H9 (cell line): ENCODE measurements at regions not wholly inside any gene's neighbourhood (a gene's known extent, or its start where the extent isn't known, plus 50 kb on each side); places are given as distances from the start of the nearest gene placed in this dataset.

ENCODE experiments used
- DNase-seq: peaks from one replicate; pipeline ENCODE4 v3.0.0-alpha.2; 2017
- H2AFZ ChIP-seq: one replicate; pipeline ENCODE4 v1.6.1; 2013; ENCODE audit warnings: mild to moderate bottlenecking, low read length, control low read depth, moderate library complexity
- H2AK5ac ChIP-seq: 2 replicates; pipeline ENCODE4 v1.6.1; 2013; ENCODE audit warnings: low read length, control low read depth, mixed read lengths; ENCODE audit not compliant: insufficient read length
- H2BK120ac ChIP-seq: one replicate; pipeline ENCODE4 v1.6.1; 2013; ENCODE audit warnings: low read depth, mild to moderate bottlenecking, low read length, control low read depth, inconsistent platforms; ENCODE audit not compliant: poor library complexity, severe bottlenecking
- H2BK12ac ChIP-seq: 2 replicates; pipeline ENCODE4 v1.6.1; 2013; ENCODE audit warnings: low read length, control low read depth, mixed read lengths, low read depth; ENCODE audit not compliant: insufficient read length
- H2BK15ac ChIP-seq: 2 replicates; pipeline ENCODE4 v1.6.1; 2013; ENCODE audit warnings: low read depth, low read length, control low read depth
- H2BK20ac ChIP-seq: one replicate; pipeline ENCODE4 v1.6.1; 2013; ENCODE audit warnings: low read depth, mild to moderate bottlenecking, low read length, control low read depth, inconsistent platforms; ENCODE audit not compliant: poor library complexity, severe bottlenecking
- H2BK5ac ChIP-seq: 2 replicates; pipeline ENCODE4 v1.6.1; 2013; ENCODE audit warnings: low read length, control low read depth, mixed read lengths; ENCODE audit not compliant: insufficient read length
- H3K14ac ChIP-seq: 2 replicates; pipeline ENCODE4 v1.6.1; 2013; ENCODE audit warnings: low read length, control low read depth; ENCODE audit not compliant: insufficient read depth
- H3K18ac ChIP-seq: 2 replicates; pipeline ENCODE4 v1.6.1; 2013; ENCODE audit warnings: low read depth, mild to moderate bottlenecking, mixed read lengths, low read length, control low read depth; ENCODE audit not compliant: insufficient read length
- H3K23ac ChIP-seq: 2 replicates; pipeline ENCODE4 v1.6.1; 2013; ENCODE audit warnings: low read length, control low read depth, mixed read lengths, low read depth; ENCODE audit not compliant: insufficient read length
- H3K23me2 ChIP-seq: 2 replicates; pipeline ENCODE4 v1.6.1; 2013; ENCODE audit warnings: low read depth, mild to moderate bottlenecking, mixed read lengths, low read length, control low read depth; ENCODE audit not compliant: insufficient read length, poor library complexity, severe bottlenecking
- H3K27ac ChIP-seq: 2 replicates; pipeline ENCODE4 v1.5.1; 2013; ENCODE audit warnings: low read length, control low read depth, mixed read lengths, low read depth; ENCODE audit not compliant: insufficient read length
- H3K27me3 ChIP-seq: 2 replicates; pipeline ENCODE4 v1.6.1; 2013; ENCODE audit warnings: low read length, control low read depth, inconsistent platforms; ENCODE audit not compliant: insufficient read depth
- H3K4ac ChIP-seq: 2 replicates; pipeline ENCODE4 v1.6.1; 2013; ENCODE audit warnings: low read depth, mild to moderate bottlenecking, control low read depth, inconsistent platforms, low read length, moderate library complexity
- H3K4me1 ChIP-seq: 2 replicates; pipeline ENCODE4 v1.6.1; 2013; ENCODE audit warnings: low read length, control low read depth, inconsistent platforms; ENCODE audit not compliant: insufficient read depth
- H3K4me2 ChIP-seq: 2 replicates; pipeline ENCODE4 v1.6.1; 2013; ENCODE audit warnings: low read length, control low read depth, mixed read lengths; ENCODE audit not compliant: insufficient read length, insufficient read depth
- H3K56ac ChIP-seq: 2 replicates; pipeline ENCODE4 v1.6.1; 2013; ENCODE audit warnings: low read depth, mild to moderate bottlenecking, mixed read lengths, low read length, control low read depth; ENCODE audit not compliant: insufficient read length
- H3K79me1 ChIP-seq: 2 replicates; pipeline ENCODE4 v1.6.1; 2013; ENCODE audit warnings: low read depth, mild to moderate bottlenecking, moderate library complexity, low read length, control low read depth, inconsistent platforms; ENCODE audit not compliant: insufficient read depth, poor library complexity, severe bottlenecking
- H3K79me2 ChIP-seq: 2 replicates; pipeline ENCODE4 v1.6.1; 2013; ENCODE audit warnings: low read length, control low read depth, inconsistent platforms; ENCODE audit not compliant: insufficient read depth
- H3K9ac ChIP-seq: 2 replicates; pipeline ENCODE4 v1.6.1; 2013; ENCODE audit warnings: low read length, control low read depth, mixed read lengths; ENCODE audit not compliant: insufficient read length; ENCODE audit errors: extremely low read depth
- H3K9me3 ChIP-seq: one replicate; pipeline ENCODE4 v1.6.1; 2013; ENCODE audit warnings: low read depth, low read length, inconsistent platforms; ENCODE audit not compliant: control insufficient read depth
- H3T11ph ChIP-seq: one replicate; pipeline ENCODE4 v1.6.1; 2013; ENCODE audit warnings: mild to moderate bottlenecking, low read length, control low read depth, inconsistent platforms
- H4K20me1 ChIP-seq: one replicate; pipeline ENCODE4 v1.6.1; 2013; ENCODE audit not compliant: control insufficient read depth, insufficient read length, insufficient read depth
- H4K5ac ChIP-seq: 2 replicates; pipeline ENCODE4 v1.6.1; 2013; ENCODE audit warnings: low read depth, mild to moderate bottlenecking, mixed read lengths, low read length, control low read depth; ENCODE audit not compliant: insufficient read length
- H4K8ac ChIP-seq: replicated peaks from 2 replicates; pipeline ENCODE4 v1.6.1; 2013; ENCODE audit warnings: low read length, control low read depth, mixed read lengths, low read depth; ENCODE audit not compliant: insufficient read length
- H4K91ac ChIP-seq: 2 replicates; pipeline ENCODE4 v1.6.1; 2013; ENCODE audit warnings: low read depth, mild to moderate bottlenecking, moderate library complexity, mixed read lengths, low read length, control low read depth; ENCODE audit not compliant: insufficient read length
- H3K27ac Mint-ChIP-seq, 3 experiments: 2 replicates in 2 of 3; 3 replicates in 1 of 3; pipeline ENCODE4 v1.8.0; 2020 to 2021; ENCODE audit warnings: mixed read lengths in 3 of 3, mild to moderate bottlenecking in 1 of 3, moderate library complexity in 1 of 3
- H3K27me3 Mint-ChIP-seq: 2 replicates; pipeline ENCODE4 v1.8.0; 2021; ENCODE audit warnings: low read depth, mild to moderate bottlenecking, moderate library complexity, mixed read lengths
- H3K36me3 Mint-ChIP-seq, 3 experiments: 2 replicates in 2 of 3; 3 replicates in 1 of 3; pipeline ENCODE4 v1.8.0; 2020 to 2021; ENCODE audit warnings: low read depth in 3 of 3, mixed read lengths in 3 of 3; ENCODE audit not compliant: insufficient read depth in 1 of 3
- H3K4me1 Mint-ChIP-seq, 2 experiments: 2 replicates each; pipeline ENCODE4 v1.8.0; 2020; ENCODE audit warnings: mixed read lengths in 2 of 2
- H3K4me3 Mint-ChIP-seq, 2 experiments: 2 replicates in 1 of 2; 3 replicates in 1 of 2; pipeline ENCODE4 v1.8.0; 2020 to 2021; ENCODE audit warnings: mild to moderate bottlenecking in 2 of 2, mixed read lengths in 2 of 2, moderate library complexity in 1 of 2
- H3K9me3 Mint-ChIP-seq, 2 experiments: 2 replicates in 1 of 2; 3 replicates in 1 of 2; pipeline ENCODE4 v1.8.0; 2020; ENCODE audit warnings: mild to moderate bottlenecking in 2 of 2, mixed read lengths in 2 of 2, moderate library complexity in 1 of 2
- CTCF ChIP-seq: fragments of 200-600 bp; sonication (generic); conservative IDR thresholded peaks from 3 replicates; pipeline ENCODE4 v1.8.0; 2021; ENCODE audit warnings: antibody characterized with exemption, mild to moderate bottlenecking
- WGBS: extraction: QIAGEN DNeasy Blood & Tissue Kit; methylation state at CpG from one replicate; pipeline ENCODE4 v1.1.7; 2013; ENCODE audit warnings: missing lambda C conversion rate, low lambda C conversion rate, mixed read lengths; ENCODE audit not compliant: insufficient read length; ENCODE audit errors: extremely low coverage; 5-methylcytosine and 5-hydroxymethylcytosine counted together

GRCh38 chr5:103362211-103362610 is 103.6 kb downstream of the MACIR start:
- Histone ChIP-seq H3K56ac (no peak overlapping the region), H3K27me3 (no peaks in the 10 kb centered on the region), H4K8ac (no peak overlapping the region), H2BK12ac (no peak overlapping the region), H4K91ac (no peak overlapping the region), H4K5ac (no peak overlapping the region), H2BK120ac (no peak overlapping the region), H2BK20ac (no peak overlapping the region), H3K14ac (no peak overlapping the region), H3K18ac (no peak overlapping the region), H3T11ph (no peak overlapping the region), H3K9me3 (no peaks in the 10 kb centered on the region), H3K23ac (no peak overlapping the region), H3K27ac (no peak overlapping the region), H4K20me1 (no peaks in the 10 kb centered on the region), H3K79me2 (no peaks in the 10 kb centered on the region), H3K4me2 (no peak overlapping the region), H3K9ac (no peak overlapping the region), H3K79me1 (no peaks in the 10 kb centered on the region), H2BK15ac (no peak overlapping the region), H2AK5ac (no peak overlapping the region), H2AFZ (no peak overlapping the region), H2BK5ac (no peak overlapping the region), H3K4ac (no peak overlapping the region), H3K23me2 (no peaks in the 10 kb centered on the region), H3K4me1 (no peaks in the 10 kb centered on the region)
- H3K4me3 Mint-ChIP-seq: no peak overlapping the region
- no peaks in the 10 kb centered on the region for H3K9me3 Mint-ChIP-seq
- DNase-seq: no peak
- H3K27me3 Mint-ChIP-seq: no peaks in the 10 kb centered on the region
- H3K36me3 Mint-ChIP-seq: no peaks in the 10 kb centered on the region
- H3K27ac Mint-ChIP-seq: no peak overlapping the region
- TF ChIP-seq CTCF: no peak
- WGBS: no CpG with 5 or more reads among the region's 3 CpGs
- no peaks in the 10 kb centered on the region for H3K4me1 Mint-ChIP-seq
